Tibial nerve (tissue), 4 donors: ENCODE measurements at regions not wholly inside any gene's neighbourhood (a gene's known extent, or its start where the extent isn't known, plus 50 kb on each side); places are given as distances from the start of the nearest gene placed in this dataset.

ENCODE experiments used
- DNase-seq, 2 donors: peaks; one replicate each; pipeline ENCODE4 v3.0.0-alpha.2; 2019; ENCODE audit warnings: low spot score in 2 of 2
- H3K27ac ChIP-seq, 4 donors: fragments of 200-600 bp; sonication (generic) in 3 of 4; one replicate each; pipeline ENCODE4 v1.5.1; 2017 to 2019; ENCODE audit warnings: mild to moderate bottlenecking in 1 of 4
- H3K27me3 ChIP-seq, 2 donors: fragments of 200-600 bp; sonication (generic) in 1 of 2; one replicate each; pipeline versions ENCODE4 v1.5.1 to v1.6.0; 2017 to 2019
- H3K36me3 ChIP-seq, 3 donors: fragments of 200-600 bp; sonication (generic); one replicate each; pipeline ENCODE4 v1.5.1; 2018 to 2019
- H3K4me1 ChIP-seq, 4 donors: fragments of 200-600 bp; sonication (generic) in 3 of 4; one replicate each; pipeline ENCODE4 v1.5.1; 2017 to 2019
- H3K4me3 ChIP-seq, 4 donors: fragments of 200-600 bp; sonication (generic) in 3 of 4; one replicate each; pipeline ENCODE4 v1.5.1; 2017 to 2019; ENCODE audit warnings: mild to moderate bottlenecking in 1 of 4, moderate library complexity in 1 of 4
- H3K9me3 ChIP-seq, 4 donors: fragments of 200-600 bp; sonication (generic) in 3 of 4; one replicate each; pipeline ENCODE4 v1.5.1; 2017 to 2019
- EP300 ChIP-seq, 2 donors: sonication (generic); formaldehyde crosslinking; IDR thresholded peaks; one replicate each; pipeline ENCODE4 v1.6.1; 2017; ENCODE audit warnings: antibody characterized with exemption in 2 of 2, mild to moderate bottlenecking in 1 of 2
- POLR2A ChIP-seq, 2 donors: fragments of 450-650 bp; IDR thresholded peaks; one replicate each; pipeline ENCODE4 v1.6.1; 2017; ENCODE audit warnings: antibody characterized with exemption in 2 of 2, mild to moderate bottlenecking in 2 of 2, moderate library complexity in 2 of 2
- WGBS, 2 donors: methylation state at CpG; one replicate each; pipeline ENCODE4 v1.1.5; 2018; 5-methylcytosine and 5-hydroxymethylcytosine counted together
- TF ChIP-seq, protein P1 (sequence below), 5 experiments: fragments of 200-600 bp in 3 of 5; fragments of 450-650 bp in 2 of 5; sonication (generic) in 3 of 5; IDR thresholded peaks; one replicate each; pipeline ENCODE4 v1.5.1; 2016 to 2019; ENCODE audit warnings: antibody characterized with exemption in 5 of 5, mild to moderate bottlenecking in 3 of 5, moderate library complexity in 2 of 5

DNA sequence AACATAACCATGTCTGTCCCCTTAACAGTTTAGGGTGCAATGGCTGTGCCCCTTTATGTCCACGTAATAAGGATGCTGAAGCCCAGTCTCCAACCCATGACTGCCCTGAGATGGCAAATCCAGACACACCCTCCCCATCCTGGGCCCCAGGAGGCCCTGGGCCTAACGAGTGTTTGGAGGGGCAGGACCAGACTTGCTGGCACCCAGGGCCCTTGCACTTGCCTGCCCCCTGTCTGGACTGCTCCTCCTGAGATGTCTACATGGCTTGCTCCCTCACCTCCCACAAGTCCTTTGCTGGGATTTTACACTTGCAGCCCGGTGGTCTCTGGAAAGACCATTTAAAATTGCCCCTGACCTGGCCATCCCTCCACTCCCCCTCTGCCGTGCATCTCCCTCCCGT is 132.2 kb upstream of the NECTIN1 start:
- TF ChIP-seq, protein P1, sequence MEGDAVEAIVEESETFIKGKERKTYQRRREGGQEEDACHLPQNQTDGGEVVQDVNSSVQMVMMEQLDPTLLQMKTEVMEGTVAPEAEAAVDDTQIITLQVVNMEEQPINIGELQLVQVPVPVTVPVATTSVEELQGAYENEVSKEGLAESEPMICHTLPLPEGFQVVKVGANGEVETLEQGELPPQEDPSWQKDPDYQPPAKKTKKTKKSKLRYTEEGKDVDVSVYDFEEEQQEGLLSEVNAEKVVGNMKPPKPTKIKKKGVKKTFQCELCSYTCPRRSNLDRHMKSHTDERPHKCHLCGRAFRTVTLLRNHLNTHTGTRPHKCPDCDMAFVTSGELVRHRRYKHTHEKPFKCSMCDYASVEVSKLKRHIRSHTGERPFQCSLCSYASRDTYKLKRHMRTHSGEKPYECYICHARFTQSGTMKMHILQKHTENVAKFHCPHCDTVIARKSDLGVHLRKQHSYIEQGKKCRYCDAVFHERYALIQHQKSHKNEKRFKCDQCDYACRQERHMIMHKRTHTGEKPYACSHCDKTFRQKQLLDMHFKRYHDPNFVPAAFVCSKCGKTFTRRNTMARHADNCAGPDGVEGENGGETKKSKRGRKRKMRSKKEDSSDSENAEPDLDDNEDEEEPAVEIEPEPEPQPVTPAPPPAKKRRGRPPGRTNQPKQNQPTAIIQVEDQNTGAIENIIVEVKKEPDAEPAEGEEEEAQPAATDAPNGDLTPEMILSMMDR (IDR thresholded peaks at IDR 0.05): no peak
- no peak for TF ChIP-seq EP300 (IDR thresholded peaks at IDR 0.05)
- TF ChIP-seq POLR2A (IDR thresholded peaks at IDR 0.05): no peak
- H3K4me1 ChIP-seq: no peaks in the 10 kb centered on the region
- H3K9me3 ChIP-seq: no peaks in the 10 kb centered on the region
- no peak overlapping the region for H3K27ac ChIP-seq
- 49 to 63% methylated on average over 5 of the region's 5 CpGs for WGBS, 2 donors
- H3K36me3 ChIP-seq: no peaks in the 10 kb centered on the region
- peaks cover 0 to 24% of the 10 kb centered on the region in 2 donors for H3K27me3 ChIP-seq
- H3K4me3 ChIP-seq: no peak overlapping the region
- no peak for DNase-seq

DNA sequence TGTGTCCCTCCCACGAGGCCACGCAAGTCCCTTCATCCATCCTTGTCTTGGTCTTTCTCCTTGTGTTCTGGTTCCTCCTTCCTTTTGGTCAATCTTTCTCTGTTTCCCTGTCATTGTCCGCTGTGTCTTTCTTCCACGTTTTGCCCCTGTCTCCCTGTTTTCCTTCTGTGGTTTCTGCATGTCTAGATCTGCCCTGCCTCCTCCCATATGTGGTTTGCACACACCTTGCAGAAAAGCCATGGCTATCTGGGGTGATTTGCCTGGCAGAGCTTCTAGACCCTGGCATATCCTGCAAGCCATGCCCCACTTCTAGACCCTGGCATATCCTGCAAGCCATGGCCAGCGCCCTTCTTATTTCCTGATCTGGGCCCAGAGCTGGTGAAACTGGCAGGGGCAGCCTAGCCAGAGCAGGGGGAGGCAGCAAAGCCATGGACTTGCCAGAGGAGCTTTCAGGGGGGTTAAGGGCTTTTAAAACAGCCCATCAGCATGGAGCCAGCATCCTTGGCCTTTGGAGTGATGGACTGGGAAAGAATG is 131.6 kb upstream of the NECTIN1 start:
- DNase-seq: no peak
- H3K4me1 ChIP-seq: no peaks in the 10 kb centered on the region
- WGBS, 2 donors: 86 to 89% methylated on average over 5 of the region's 5 CpGs
- H3K36me3 ChIP-seq: no peaks in the 10 kb centered on the region
- no peaks in the 10 kb centered on the region for H3K9me3 ChIP-seq
- no peak for TF ChIP-seq POLR2A (IDR thresholded peaks at IDR 0.05)
- TF ChIP-seq EP300 (IDR thresholded peaks at IDR 0.05): no peak
- TF ChIP-seq, protein P1 (IDR thresholded peaks at IDR 0.05): no peak
- peaks cover 0 to 24% of the 10 kb centered on the region in 2 donors for H3K27me3 ChIP-seq
- H3K27ac ChIP-seq: no peak overlapping the region
- no peak overlapping the region for H3K4me3 ChIP-seq

DNA sequence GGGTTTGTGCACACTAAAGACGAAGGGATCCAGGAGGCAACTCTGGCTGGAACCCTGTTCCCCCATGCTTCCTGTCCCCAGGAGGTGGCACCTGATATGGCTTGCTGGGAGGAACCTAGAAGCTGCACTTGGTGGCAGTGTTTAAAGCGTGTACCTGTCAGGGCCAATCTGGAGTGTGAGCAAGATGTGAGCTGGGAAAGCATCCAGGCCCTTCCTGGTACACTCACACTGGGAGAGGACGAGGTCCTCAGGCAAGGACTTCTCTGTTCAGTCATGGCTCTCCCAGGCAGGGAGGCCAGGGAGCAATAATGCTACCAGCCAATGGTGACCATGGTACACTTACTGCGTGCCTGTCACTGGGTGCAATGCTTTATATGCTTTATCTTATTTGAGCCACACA is 130.7 kb upstream of the NECTIN1 start:
- H3K27me3 ChIP-seq: peaks cover 0 to 16% of the 10 kb centered on the region in 2 donors
- H3K4me1 ChIP-seq: no peaks in the 10 kb centered on the region
- no peak for DNase-seq
- H3K4me3 ChIP-seq: no peak overlapping the region
- H3K27ac ChIP-seq: no peak overlapping the region
- 86 to 91% methylated on average over 4 of the region's 4 CpGs for WGBS, 2 donors
- no peaks in the 10 kb centered on the region for H3K9me3 ChIP-seq
- no peaks in the 10 kb centered on the region for H3K36me3 ChIP-seq
- TF ChIP-seq POLR2A (IDR thresholded peaks at IDR 0.05) (no peak), EP300 (IDR thresholded peaks at IDR 0.05) (no peak)
- TF ChIP-seq, protein P1 (IDR thresholded peaks at IDR 0.05): no peak

- no peaks in the 10 kb centered on the region for H3K4me1 ChIP-seq
- no peak for TF ChIP-seq EP300 (IDR thresholded peaks at IDR 0.05)
- TF ChIP-seq, protein P1 (IDR thresholded peaks at IDR 0.05): no peak
- TF ChIP-seq POLR2A (IDR thresholded peaks at IDR 0.05): no peak
- H3K9me3 ChIP-seq: no peaks in the 10 kb centered on the region
- no peak for DNase-seq
- 50 to 55% methylated on average over 12 of the region's 12 CpGs for WGBS, 2 donors
- peaks cover 0 to 16% of the 10 kb centered on the region in 2 donors for H3K27me3 ChIP-seq
- H3K4me3 ChIP-seq: no peak overlapping the region
- H3K36me3 ChIP-seq: no peaks in the 10 kb centered on the region
- no peak overlapping the region for H3K27ac ChIP-seq
Observed at GRCh38 chr11:119858288-119858687, 129.3 kb upstream of the NECTIN1 start.

DNA sequence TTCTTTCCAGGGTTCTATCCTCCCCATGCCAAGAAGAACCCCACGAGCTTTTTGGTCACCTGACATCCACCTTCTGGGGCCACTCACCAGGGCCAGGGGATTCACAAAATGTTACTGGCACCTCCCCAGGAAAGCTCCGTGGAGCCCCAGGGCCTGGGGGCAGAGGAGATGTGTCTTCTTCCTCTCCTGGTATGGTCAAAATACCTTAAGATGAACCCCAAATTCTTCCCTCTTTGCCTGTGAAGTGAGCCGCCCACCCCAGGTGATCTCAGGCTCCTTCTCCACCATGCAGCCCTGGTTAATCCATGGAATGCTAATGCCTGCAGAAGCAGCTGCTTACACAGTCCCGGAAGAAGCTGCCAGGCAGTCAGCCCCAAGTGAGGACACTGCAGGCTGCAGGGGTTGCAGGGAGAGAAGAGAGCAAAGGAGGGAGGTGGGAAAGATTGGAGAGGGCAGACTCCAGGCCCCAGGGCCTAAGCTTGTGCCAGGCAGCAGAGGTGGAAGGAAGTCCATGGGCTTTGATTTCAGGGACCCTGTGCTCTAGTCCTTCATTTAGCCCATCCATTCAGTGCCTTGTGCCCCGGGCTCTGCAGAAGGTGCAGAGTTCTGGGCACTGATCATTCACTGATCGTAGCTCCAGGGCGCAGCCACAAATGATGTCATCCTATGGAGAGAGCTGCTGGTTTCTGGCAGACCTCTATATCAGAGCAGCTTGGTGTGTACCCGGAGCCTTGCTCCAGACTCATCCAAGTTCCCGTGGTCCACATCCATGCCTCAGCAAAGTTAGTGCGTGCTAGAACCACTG is 127.9 kb upstream of the NECTIN1 start:
- no peak overlapping the region for H3K4me3 ChIP-seq
- H3K4me1 ChIP-seq: no peaks in the 10 kb centered on the region
- no peak for DNase-seq
- no peak overlapping the region for H3K27ac ChIP-seq
- no peaks in the 10 kb centered on the region for H3K36me3 ChIP-seq
- 83 to 92% methylated on average over 10 of the region's 10 CpGs for WGBS, 2 donors
- H3K9me3 ChIP-seq: no peaks in the 10 kb centered on the region
- TF ChIP-seq EP300 (IDR thresholded peaks at IDR 0.05): no peak
- TF ChIP-seq, protein P1 (IDR thresholded peaks at IDR 0.05): no peak
- TF ChIP-seq POLR2A (IDR thresholded peaks at IDR 0.05): no peak
- H3K27me3 ChIP-seq: peaks cover 0 to 16% of the 10 kb centered on the region in 2 donors
